ENCODE measurements at regions not wholly inside any gene's neighbourhood (a gene's known extent, or its start where the extent isn't known, plus 50 kb on each side); places are given as distances from the start of the nearest gene placed in this dataset.

DNA sequence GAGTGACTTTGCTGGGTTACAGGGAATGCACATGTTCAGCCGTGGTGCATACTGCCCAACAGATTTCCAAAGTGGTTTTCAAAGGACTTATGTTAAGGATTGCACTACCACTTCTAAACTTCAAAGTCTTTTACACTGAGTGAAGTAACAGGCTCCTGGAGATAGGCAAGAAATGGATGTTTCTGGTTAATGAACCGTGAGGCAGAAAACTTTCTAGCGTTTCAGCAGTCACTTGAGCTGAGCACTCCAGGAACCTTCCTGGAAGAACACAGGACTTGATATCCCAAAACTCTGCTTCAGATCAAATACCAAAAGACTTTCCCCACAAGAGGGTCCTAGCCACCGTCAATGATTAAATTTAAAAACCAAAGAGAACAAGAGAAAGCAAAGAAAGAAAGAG, 74.3 kb upstream of the ATP1A1 start:
- no peak for TF ChIP-seq EZH2 (IDR thresholded peaks at IDR 0.05; ENCODE audit: borderline replicate concordance, insufficient read depth, low read depth, low read length, poor library complexity, severe bottlenecking)
- TF ChIP-seq, protein P1, sequence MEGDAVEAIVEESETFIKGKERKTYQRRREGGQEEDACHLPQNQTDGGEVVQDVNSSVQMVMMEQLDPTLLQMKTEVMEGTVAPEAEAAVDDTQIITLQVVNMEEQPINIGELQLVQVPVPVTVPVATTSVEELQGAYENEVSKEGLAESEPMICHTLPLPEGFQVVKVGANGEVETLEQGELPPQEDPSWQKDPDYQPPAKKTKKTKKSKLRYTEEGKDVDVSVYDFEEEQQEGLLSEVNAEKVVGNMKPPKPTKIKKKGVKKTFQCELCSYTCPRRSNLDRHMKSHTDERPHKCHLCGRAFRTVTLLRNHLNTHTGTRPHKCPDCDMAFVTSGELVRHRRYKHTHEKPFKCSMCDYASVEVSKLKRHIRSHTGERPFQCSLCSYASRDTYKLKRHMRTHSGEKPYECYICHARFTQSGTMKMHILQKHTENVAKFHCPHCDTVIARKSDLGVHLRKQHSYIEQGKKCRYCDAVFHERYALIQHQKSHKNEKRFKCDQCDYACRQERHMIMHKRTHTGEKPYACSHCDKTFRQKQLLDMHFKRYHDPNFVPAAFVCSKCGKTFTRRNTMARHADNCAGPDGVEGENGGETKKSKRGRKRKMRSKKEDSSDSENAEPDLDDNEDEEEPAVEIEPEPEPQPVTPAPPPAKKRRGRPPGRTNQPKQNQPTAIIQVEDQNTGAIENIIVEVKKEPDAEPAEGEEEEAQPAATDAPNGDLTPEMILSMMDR (IDR thresholded peaks at IDR 0.05) = no peak
